Pulmonary artery endothelial cell (primary cell): ENCODE measurements at regions not wholly inside any gene's neighbourhood (a gene's known extent, or its start where the extent isn't known, plus 50 kb on each side); places are given as distances from the start of the nearest gene placed in this dataset.

Source experiments
- DNase-seq: peaks from one replicate; pipeline ENCODE4 v3.0.0-alpha.2; 2011; ENCODE audit warnings: low read depth, low spot score

DNA sequence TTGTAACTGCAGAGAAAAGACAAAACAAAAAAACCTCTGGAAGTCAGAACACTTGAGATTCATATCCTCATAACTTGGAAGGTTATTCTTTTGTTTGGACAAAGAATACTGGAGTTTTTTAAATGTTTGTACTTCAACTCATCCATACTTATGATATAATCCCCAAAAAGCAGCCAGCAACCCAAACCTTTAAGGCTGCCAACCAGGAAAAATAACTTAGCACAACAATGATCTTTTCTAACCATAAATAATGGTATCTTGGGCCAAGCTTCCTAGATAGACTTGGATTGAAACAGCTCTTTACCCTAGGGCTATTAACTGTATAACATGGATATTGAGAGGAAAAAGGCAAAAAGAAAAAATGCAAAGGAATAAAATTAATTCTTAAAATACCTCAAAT, 335.1 kb downstream of the LTN1 start:
- no peak for DNase-seq

- no peak for DNase-seq
These were observed 337.2 kb downstream of the LTN1 start for GRCh38 chr21:28655471-28655870.

DNA sequence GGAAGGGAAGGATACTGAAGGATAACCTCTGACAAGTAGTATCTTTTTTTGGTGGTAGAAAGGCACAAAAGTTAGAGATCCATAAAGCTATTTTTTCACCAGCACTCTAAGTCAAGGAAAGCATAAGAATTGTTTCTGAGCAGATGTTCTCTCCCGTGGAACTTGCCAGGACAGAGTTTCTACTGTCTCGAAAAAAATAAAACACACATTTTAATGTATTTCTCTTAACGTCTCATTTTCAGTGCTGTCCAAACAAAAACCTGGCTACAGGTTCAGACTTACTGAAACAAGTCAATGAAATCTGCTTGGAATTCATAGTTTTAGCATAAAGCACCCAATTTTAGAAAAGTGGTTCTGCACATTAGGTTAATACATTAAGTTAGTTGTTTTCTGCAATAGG, 338.3 kb downstream of the LTN1 start:
- no peak for DNase-seq

GRCh38 chr21:28644762-28645161, 347.9 kb downstream of the LTN1 start:
- no peak for DNase-seq

DNA sequence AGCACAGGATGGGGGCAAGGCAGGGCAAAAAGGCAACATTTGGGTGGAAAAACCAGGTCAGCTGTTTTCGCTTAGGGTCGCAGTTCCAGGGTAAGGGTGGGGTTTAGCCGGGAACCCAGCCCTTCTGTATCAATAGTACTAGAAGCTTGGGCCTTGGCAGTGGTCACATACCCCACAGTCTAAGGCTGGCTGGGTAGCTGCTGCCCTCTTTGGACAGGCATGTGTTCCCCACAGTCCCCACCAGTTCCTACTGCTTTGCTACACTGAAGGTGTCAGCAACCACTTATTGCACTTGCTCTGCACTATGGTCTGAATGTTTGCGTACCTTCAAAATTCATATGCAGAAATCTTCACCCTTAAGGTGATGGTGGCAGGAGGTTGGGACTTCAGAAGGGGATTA, 349.8 kb downstream of the LTN1 start:
- DNase-seq = no peak

DNA sequence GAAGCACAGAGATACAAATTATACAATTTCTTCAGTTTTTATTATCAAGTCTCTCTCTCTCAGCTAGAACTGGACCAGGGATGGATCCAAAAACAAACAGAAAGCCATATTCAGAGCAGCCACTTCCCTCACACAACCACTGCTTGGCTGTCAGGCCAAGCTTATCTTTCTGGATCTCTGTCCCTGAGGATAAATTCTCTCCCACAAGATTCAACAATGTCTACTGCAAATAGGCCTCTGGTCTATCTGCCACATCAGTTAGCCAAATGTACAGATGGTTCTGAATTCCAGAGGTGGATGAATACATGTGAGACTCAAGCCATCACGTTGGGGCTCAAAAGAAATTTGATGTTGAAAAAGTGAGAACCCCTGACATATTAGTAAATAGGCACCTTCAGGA, 350.9 kb downstream of the LTN1 start:
- no peak for DNase-seq

GRCh38 chr21:28640326-28640725, 352.4 kb downstream of the LTN1 start:
- no peak for DNase-seq

GRCh38 chr21:28639737-28640136, 352.9 kb downstream of the LTN1 start:
- DNase-seq = no peak

DNA sequence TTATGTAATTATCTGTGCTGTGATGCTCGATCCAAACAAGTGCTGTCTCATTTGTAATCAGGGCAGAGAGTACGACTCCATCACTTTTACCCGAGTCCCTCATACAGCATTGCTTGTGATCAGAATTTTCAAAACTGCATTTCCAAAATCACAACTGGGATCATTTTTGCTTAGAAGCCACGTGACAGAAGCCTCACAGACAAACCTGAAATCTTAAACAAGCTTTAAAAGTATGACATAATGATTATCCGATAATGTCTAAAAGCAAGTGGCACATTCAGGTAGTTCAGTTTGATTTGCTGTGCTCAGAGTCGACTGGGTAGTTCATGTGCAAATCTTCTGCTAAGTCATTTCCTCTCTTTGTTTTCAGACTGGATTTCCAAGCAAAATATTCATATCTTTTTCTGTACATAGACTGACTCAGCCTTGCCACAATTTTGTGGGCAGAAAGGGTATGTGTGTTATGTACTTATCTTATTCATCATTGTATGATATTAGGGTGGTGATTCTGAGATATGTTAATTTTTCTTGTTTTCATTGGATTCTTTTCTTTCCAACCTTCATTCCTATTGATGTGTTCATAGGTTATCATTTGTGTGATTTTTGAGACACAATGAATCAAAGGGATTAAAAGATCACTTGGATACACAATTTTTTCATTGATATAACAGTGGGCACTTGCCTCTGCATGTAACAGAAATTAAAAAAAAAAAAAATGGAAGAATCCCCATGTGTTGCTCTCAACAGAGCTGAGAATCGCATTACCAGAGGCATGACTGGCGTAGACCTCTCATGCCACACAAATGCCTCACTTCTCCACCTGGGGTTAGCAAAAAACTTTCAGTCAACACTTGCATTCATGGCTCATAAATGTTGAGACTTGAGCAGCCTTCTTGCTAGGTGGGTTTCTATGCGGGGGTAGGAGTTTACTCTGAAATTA, 355.7 kb downstream of the LTN1 start:
- peak; percentile 91 for DNase-seq

- DNase-seq = no peak
These were observed 357.1 kb downstream of the LTN1 start for GRCh38 chr21:28635541-28635940.

DNA sequence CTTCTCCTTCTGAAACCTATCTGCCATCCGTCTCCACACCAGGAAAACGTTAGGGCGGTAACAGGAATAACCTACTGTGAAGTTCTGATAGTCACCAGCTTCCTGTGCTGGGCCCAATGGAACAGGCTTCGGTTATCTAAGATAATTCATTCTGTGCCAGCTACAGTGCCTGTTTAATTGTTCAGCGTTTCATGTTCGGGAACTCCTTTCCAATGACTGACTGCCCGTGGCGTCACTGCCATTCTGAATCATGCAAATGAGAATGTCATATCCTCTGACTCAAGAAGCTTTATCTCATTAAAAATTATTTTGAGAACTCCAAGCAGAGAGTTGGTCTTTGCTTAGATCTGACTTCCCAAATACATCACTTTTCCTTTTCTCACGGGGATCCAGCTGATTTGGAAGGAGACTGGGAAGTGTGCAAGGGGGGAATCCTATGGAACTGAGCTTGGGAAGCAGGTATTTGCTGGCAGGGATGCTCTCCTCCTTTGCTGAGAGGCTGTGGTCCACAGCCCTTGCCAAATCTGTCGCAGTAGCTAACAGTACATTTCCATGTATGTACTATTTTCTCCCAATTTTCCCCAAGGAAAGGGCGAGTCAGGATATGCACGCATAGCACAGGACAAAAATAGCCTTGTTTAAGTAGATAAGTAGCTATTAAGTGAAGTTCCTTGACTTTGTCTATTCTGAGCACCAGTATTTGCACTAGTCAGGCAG, 358.7 kb downstream of the LTN1 start:
- DNase-seq = peak; percentile 86

- DNase-seq = no peak
These were observed 359.8 kb downstream of the LTN1 start for GRCh38 chr21:28632755-28633408.

DNA sequence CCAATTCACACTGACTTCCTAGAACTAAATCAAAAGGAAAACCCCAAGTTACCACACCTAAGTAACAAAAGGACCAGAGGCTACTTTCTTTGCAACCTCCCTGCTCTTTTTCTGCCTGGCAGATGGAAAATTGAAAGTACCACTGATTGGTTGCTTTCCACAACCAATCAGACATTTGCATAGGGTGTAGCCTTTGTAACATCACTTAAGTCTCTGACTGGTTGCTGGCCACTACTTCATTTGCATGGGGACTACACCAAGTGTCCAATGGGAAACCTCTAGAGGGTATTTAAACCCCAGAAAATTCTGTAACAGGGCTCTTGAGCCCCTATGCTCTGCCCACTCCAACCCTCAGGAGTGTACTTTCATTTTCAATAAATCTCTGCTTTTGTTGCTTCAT, 365.0 kb downstream of the LTN1 start:
- no peak for DNase-seq

DNA sequence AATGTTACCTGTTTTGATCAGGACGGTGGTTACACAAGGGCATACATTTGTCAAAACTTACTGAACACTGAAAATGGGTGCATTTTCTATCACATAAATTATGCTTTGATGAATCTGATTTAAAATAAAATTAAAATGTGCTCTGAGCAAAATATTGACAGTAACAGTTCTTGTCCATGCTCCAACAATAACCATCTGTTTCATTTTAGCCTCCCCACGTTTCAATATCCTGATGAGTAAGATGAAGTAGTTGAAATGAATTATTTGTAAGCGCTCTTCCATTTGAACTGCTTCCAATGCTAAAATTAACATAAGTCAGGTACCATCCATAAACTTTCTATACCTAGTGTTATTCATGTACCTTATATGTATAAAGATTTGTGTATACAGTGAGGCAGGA, 365.4 kb downstream of the LTN1 start:
- DNase-seq = no peak

DNA sequence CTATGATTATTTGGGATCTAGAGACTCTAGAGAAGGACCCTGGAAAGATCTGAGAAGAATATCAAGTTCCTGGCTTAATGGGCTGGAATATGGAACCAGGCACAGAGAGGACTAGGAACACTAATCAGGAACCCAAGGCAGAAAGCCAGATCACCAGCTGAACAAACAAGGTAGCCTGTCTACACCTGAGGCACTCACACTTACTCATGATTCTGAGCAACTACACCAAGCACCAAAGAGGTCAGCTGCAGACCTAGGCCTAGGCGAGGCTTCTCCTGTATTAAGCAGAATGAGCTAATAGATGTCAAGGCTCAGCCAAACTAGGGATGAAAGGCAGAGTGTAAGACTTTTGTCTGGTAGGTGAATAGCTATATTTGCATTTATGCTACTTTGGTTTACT, 368.1 kb downstream of the LTN1 start:
- DNase-seq = no peak

DNA sequence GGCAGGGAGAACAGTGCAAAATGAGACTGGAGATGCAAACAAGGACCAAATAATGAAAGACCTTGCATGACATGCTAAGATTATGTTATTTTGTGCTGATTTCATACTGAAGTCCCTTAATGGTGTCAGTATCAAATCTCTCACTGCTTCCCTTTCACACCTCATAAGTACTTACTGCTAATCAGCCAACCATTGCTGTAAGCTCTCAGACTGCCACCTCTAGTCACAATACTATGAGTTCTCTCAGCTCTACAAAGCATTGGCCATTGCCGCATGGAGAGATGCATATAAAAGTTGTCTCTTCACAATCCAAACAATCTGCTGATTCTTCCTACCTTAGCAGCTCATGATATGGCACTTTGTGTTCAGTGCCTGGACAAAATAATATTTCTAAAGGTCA, 375.4 kb downstream of the LTN1 start:
- DNase-seq = no peak

- DNase-seq = no peak
These were observed 377.4 kb downstream of the LTN1 start for GRCh38 chr21:28615276-28615675.

DNA sequence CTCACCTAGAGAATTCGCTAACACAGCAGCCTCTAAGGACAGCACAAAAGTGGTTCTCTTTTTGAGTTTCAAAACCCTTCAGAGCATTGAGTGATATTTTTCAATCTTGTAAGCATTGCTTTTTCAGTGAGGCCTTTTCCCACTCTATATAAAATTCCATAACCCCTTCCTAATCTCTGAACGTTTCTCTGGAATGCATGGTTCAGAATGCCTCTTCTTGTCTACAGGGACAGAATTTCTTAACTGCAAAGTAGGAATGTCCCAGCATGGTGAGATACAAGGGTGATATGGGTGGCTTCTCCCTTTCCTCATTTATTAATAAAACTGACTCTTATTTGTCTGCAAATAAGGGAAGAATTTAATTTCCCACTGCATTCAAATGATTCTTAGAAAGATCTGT, 377.9 kb downstream of the LTN1 start:
- no peak for DNase-seq

DNA sequence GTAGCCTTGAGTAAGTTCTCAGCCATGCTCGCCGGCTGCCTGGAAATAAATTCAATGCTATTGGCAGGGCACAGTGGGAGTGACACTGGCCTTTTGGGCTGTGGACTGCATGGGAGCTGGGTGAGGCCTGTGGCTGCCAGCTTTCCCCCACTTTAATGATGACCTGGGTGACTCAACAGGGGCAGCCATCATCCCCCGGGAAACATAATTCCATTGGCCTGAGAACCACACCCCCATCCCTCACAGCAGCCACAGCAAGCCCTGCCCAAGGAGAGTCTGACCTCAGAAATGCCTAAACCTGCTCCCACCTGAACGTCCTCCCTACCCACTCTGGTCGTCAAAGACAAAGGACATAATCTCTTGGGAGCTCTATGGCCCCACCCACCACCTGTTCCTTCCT, 384.0 kb downstream of the LTN1 start:
- DNase-seq = no peak

GRCh38 chr21:28607545-28607944, 385.1 kb downstream of the LTN1 start:
- no peak for DNase-seq

GRCh38 chr21:28604946-28605537, 387.6 kb downstream of the LTN1 start:
- no peak for DNase-seq

GRCh38 chr21:28602546-28602945, 390.1 kb downstream of the LTN1 start:
- no peak for DNase-seq
